ENCODE measurements at regions not wholly inside any gene's neighbourhood (a gene's known extent, or its start where the extent isn't known, plus 50 kb on each side); places are given as distances from the start of the nearest gene placed in this dataset.

GRCh38 chr6:100217225-100218012, 223.4 kb upstream of the MCHR2 start:
- no peaks in the 10 kb centered on the region for H3K9me3 ChIP-seq
- no peak overlapping the region for H3K4me3 ChIP-seq (ENCODE audit: low read depth, low read length)
- no peaks in the 10 kb centered on the region for H3K4me1 ChIP-seq
- TF ChIP-seq CTCF (IDR thresholded peaks at IDR 0.05; ENCODE audit: low read depth, low read length), result no peak
- no peak for DNase-seq
- no peaks in the 10 kb centered on the region for H3K36me3 ChIP-seq
- H3K27me3 ChIP-seq, result no peaks in the 10 kb centered on the region

DNA sequence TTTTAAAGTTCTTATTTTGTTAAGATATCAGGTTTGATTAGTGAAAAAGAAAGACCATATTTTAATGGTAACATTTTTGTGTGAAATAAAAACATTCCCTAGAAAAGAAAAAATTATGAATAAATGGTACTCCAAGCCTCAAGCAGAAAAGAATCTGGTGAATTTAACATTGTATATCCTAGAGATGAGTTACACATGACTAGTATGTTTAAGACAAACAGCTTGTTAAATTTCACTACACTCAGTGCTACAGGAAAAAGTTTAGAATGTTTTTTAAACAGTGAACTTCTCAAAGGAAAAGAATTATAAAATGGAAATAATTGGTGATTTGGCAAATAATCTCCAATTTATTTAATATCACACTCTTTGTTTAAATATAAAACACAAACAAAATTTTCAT, 222.7 kb upstream of the MCHR2 start:
- Histone ChIP-seq H3K9me3 (no peaks in the 10 kb centered on the region), H3K36me3 (no peaks in the 10 kb centered on the region), H3K4me1 (no peaks in the 10 kb centered on the region), H3K27me3 (no peaks in the 10 kb centered on the region), H3K4me3 (ENCODE audit: low read depth, low read length) (no peak overlapping the region)
- no peak for DNase-seq
- TF ChIP-seq CTCF (IDR thresholded peaks at IDR 0.05; ENCODE audit: low read depth, low read length), result no peak

DNA sequence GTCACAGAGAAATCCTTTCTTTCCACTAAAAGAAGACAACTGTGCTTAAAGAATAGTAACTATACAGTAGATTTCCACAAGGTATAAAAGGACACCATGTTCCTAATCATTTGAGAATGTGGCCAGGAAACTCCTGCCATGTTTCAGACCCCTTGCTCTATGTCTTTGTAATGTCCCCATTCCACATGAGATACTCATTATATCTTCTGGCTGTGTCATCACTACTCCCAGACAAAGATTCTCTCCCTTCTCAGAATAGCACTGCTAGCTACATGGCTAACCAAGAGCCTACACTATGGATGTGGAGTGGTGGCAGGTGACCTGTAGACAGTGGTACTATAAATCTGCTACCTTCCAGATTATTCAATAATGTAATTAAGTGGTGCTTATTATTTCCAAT, 218.1 kb upstream of the MCHR2 start:
- Histone ChIP-seq H3K4me3 (ENCODE audit: low read depth, low read length) (no peak overlapping the region), H3K4me1 (no peaks in the 10 kb centered on the region), H3K36me3 (no peaks in the 10 kb centered on the region), H3K9me3 (no peaks in the 10 kb centered on the region), H3K27me3 (no peaks in the 10 kb centered on the region)
- no peak for TF ChIP-seq CTCF (IDR thresholded peaks at IDR 0.05; ENCODE audit: low read depth, low read length)
- DNase-seq, result no peak

GRCh38 chr6:100210137-100211117, 216.4 kb upstream of the MCHR2 start:
- DNase-seq, result no peak
- Histone ChIP-seq H3K4me1 (no peaks in the 10 kb centered on the region), H3K4me3 (ENCODE audit: low read depth, low read length) (no peak overlapping the region)

GRCh38 chr6:100209323-100210136, 215.5 kb upstream of the MCHR2 start:
- H3K4me1 ChIP-seq, result no peaks in the 10 kb centered on the region
- no peaks in the 10 kb centered on the region for H3K27me3 ChIP-seq
- H3K36me3 ChIP-seq, result no peaks in the 10 kb centered on the region
- no peaks in the 10 kb centered on the region for H3K9me3 ChIP-seq
- TF ChIP-seq CTCF (IDR thresholded peaks at IDR 0.05; ENCODE audit: low read depth, low read length), result no peak
- DNase-seq, result no peak
- no peak overlapping the region for H3K4me3 ChIP-seq (ENCODE audit: low read depth, low read length)

More at GRCh38 chr6:100210137-100211117, 216.4 kb upstream of the MCHR2 start:
- Histone ChIP-seq H3K27me3 (no peaks in the 10 kb centered on the region), H3K9me3 (no peaks in the 10 kb centered on the region), H3K36me3 (no peaks in the 10 kb centered on the region)
- TF ChIP-seq CTCF (IDR thresholded peaks at IDR 0.05; ENCODE audit: low read depth, low read length), result no peak

All from BE2C (cell line).